Ascending aorta (tissue), 2 donors: ENCODE measurements at regions not wholly inside any gene's neighbourhood (a gene's known extent, or its start where the extent isn't known, plus 50 kb on each side); places are given as distances from the start of the nearest gene placed in this dataset.

Source experiments
- DNase-seq, 2 donors: peaks; one replicate each; pipeline ENCODE4 v3.0.0-alpha.2; 2019; ENCODE audit warnings: low spot score in 2 of 2
- H3K27ac ChIP-seq, 2 donors: fragments of 200-600 bp; sonication (generic); one replicate each; pipeline ENCODE4 v1.5.1; 2016 to 2017; ENCODE audit warnings: mild to moderate bottlenecking in 1 of 2
- H3K27me3 ChIP-seq: fragments of 200-600 bp; sonication (generic); one replicate; pipeline ENCODE4 v1.5.1; 2017
- H3K36me3 ChIP-seq, 2 donors: fragments of 200-600 bp; sonication (generic); one replicate each; pipeline ENCODE4 v1.5.1; 2016
- H3K4me1 ChIP-seq, 2 donors: fragments of 200-600 bp; sonication (generic); one replicate each; pipeline ENCODE4 v1.5.1; 2016 to 2017; ENCODE audit warnings: mild to moderate bottlenecking in 1 of 2
- H3K4me3 ChIP-seq, 2 donors: fragments of 200-600 bp; sonication (generic); one replicate each; pipeline ENCODE4 v1.5.1; 2016 to 2017; ENCODE audit warnings: mild to moderate bottlenecking in 1 of 2
- H3K9me3 ChIP-seq, 2 donors: fragments of 200-600 bp; sonication (generic); one replicate each; pipeline ENCODE4 v1.5.1; 2016
- CTCF ChIP-seq, 3 experiments: fragments of 200-600 bp in 2 of 3; fragments of 450-650 bp in 1 of 3; sonication (generic) in 2 of 3; IDR thresholded peaks; one replicate each; pipeline ENCODE4 v1.5.1; 2016 to 2019; ENCODE audit warnings: antibody characterized with exemption in 3 of 3, mild to moderate bottlenecking in 1 of 3, moderate library complexity in 1 of 3
- intact Hi-C: fragments of 100-400 bp; cut with DNase I; formaldehyde crosslinking; loops from one replicate; pipeline ENCODE4 v1.15.1; 2023

GRCh38 chr12:124188561-124189405, 106.1 kb upstream of the RFLNA start:
- Histone ChIP-seq H3K4me3 (peak overlapping the region in 1 of 2 donors; percentile 27), H3K27ac (peak overlapping the region; percentile 16 to 70), H3K4me1 (peaks cover 4 to 18% of the 10 kb centered on the region in 2 donors), H3K36me3 (no peaks in the 10 kb centered on the region), H3K27me3 (no peaks in the 10 kb centered on the region), H3K9me3 (no peaks in the 10 kb centered on the region)
- no peak for TF ChIP-seq CTCF (IDR thresholded peaks at IDR 0.05)
- DNase-seq, result peak in 1 of 2 donors; percentile 57
- intact Hi-C loops, result no loop called here

- H3K27ac ChIP-seq, result no peak overlapping the region
- no peaks in the 10 kb centered on the region for H3K27me3 ChIP-seq
- TF ChIP-seq CTCF (IDR thresholded peaks at IDR 0.05), result no peak
- no peaks in the 10 kb centered on the region for H3K36me3 ChIP-seq
- intact Hi-C loops, result no loop called here
- no peak for DNase-seq
- peaks cover 4 to 18% of the 10 kb centered on the region in 2 donors for H3K4me1 ChIP-seq
- H3K9me3 ChIP-seq, result no peaks in the 10 kb centered on the region
- no peak overlapping the region for H3K4me3 ChIP-seq
Measured at GRCh38 chr12:124190312-124191023, 104.4 kb upstream of the RFLNA start.

- no peak for TF ChIP-seq CTCF (IDR thresholded peaks at IDR 0.05)
- intact Hi-C loops, result no loop called here
- Histone ChIP-seq H3K4me1 (peaks cover 4 to 18% of the 10 kb centered on the region in 2 donors), H3K9me3 (no peaks in the 10 kb centered on the region), H3K27me3 (no peaks in the 10 kb centered on the region), H3K36me3 (no peaks in the 10 kb centered on the region), H3K27ac (no peak overlapping the region), H3K4me3 (no peak overlapping the region)
- DNase-seq, result no peak
Measured at GRCh38 chr12:124191024-124191359, 103.9 kb upstream of the RFLNA start.

GRCh38 chr12:124191966-124192365, 102.9 kb upstream of the RFLNA start:
- Histone ChIP-seq H3K9me3 (no peaks in the 10 kb centered on the region), H3K36me3 (no peaks in the 10 kb centered on the region), H3K27ac (no peak overlapping the region), H3K4me1 (peaks cover 4 to 18% of the 10 kb centered on the region in 2 donors), H3K27me3 (no peaks in the 10 kb centered on the region), H3K4me3 (no peak overlapping the region)
- TF ChIP-seq CTCF (IDR thresholded peaks at IDR 0.05), result no peak
- intact Hi-C loops, result no loop called here
- DNase-seq, result no peak

GRCh38 chr12:124194264-124194892, 100.5 kb upstream of the RFLNA start:
- no peak overlapping the region for H3K27ac ChIP-seq
- intact Hi-C loops, result no loop called here
- no peaks in the 10 kb centered on the region for H3K27me3 ChIP-seq
- H3K4me1 ChIP-seq, result peaks cover 0 to 3% of the 10 kb centered on the region in 2 donors
- H3K36me3 ChIP-seq, result no peaks in the 10 kb centered on the region
- TF ChIP-seq CTCF (IDR thresholded peaks at IDR 0.05), result no peak
- DNase-seq, result no peak
- H3K4me3 ChIP-seq, result no peak overlapping the region
- no peaks in the 10 kb centered on the region for H3K9me3 ChIP-seq
